ENCODE measurements at regions not wholly inside any gene's neighbourhood (a gene's known extent, or its start where the extent isn't known, plus 50 kb on each side); places are given as distances from the start of the nearest gene placed in this dataset.

GRCh38 chr10:43793704-43794103 is 145.0 kb upstream of the ZNF32 start:
- no peaks in the 10 kb centered on the region for H3K4me1 ChIP-seq (ENCODE audit: control insufficient read depth in 1 of 2, insufficient read depth in 2 of 2, low read length in 2 of 2)
- no peak overlapping the region for H3K4me3 ChIP-seq (ENCODE audit: low read depth in 1 of 2, low read length in 2 of 2)
- no peaks in the 10 kb centered on the region for H3K27me3 ChIP-seq (ENCODE audit: low read depth, low read length)
- H3K36me3 ChIP-seq (ENCODE audit: control insufficient read depth in 1 of 2, insufficient read depth in 2 of 2, low read length in 2 of 2): no peaks in the 10 kb centered on the region
- no peak overlapping the region for H3K27ac ChIP-seq (ENCODE audit: low read length)
- H3K9me3 ChIP-seq (ENCODE audit: control insufficient read depth in 1 of 2, low read length in 2 of 2): no peaks in the 10 kb centered on the region

- no peaks in the 10 kb centered on the region for H3K9me3 ChIP-seq (ENCODE audit: control insufficient read depth in 1 of 2, low read length in 2 of 2)
Observed at GRCh38 chr10:43790147-43790546, 141.5 kb upstream of the ZNF32 start.

GRCh38 chr10:43785252-43785651 is 136.6 kb upstream of the ZNF32 start:
- H3K9me3 ChIP-seq (ENCODE audit: control insufficient read depth in 1 of 2, low read length in 2 of 2): no peaks in the 10 kb centered on the region
- H3K4me3 ChIP-seq (ENCODE audit: low read depth in 1 of 2, low read length in 2 of 2): no peak overlapping the region
- H3K4me1 ChIP-seq (ENCODE audit: control insufficient read depth in 1 of 2, insufficient read depth in 2 of 2, low read length in 2 of 2): no peaks in the 10 kb centered on the region
- no peak overlapping the region for H3K27ac ChIP-seq (ENCODE audit: low read length)
- H3K36me3 ChIP-seq (ENCODE audit: control insufficient read depth in 1 of 2, insufficient read depth in 2 of 2, low read length in 2 of 2): no peaks in the 10 kb centered on the region
- H3K27me3 ChIP-seq (ENCODE audit: low read depth, low read length): no peaks in the 10 kb centered on the region

More at GRCh38 chr10:43790147-43790546, 141.5 kb upstream of the ZNF32 start:
- no peaks in the 10 kb centered on the region for H3K4me1 ChIP-seq (ENCODE audit: control insufficient read depth in 1 of 2, insufficient read depth in 2 of 2, low read length in 2 of 2)
- H3K27me3 ChIP-seq (ENCODE audit: low read depth, low read length): no peaks in the 10 kb centered on the region
- no peak overlapping the region for H3K4me3 ChIP-seq (ENCODE audit: low read depth in 1 of 2, low read length in 2 of 2)
- no peaks in the 10 kb centered on the region for H3K36me3 ChIP-seq (ENCODE audit: control insufficient read depth in 1 of 2, insufficient read depth in 2 of 2, low read length in 2 of 2)
- no peak overlapping the region for H3K27ac ChIP-seq (ENCODE audit: low read length)

- no peaks in the 10 kb centered on the region for H3K4me1 ChIP-seq (ENCODE audit: control insufficient read depth in 1 of 2, insufficient read depth in 2 of 2, low read length in 2 of 2)
- H3K27ac ChIP-seq (ENCODE audit: low read length): no peak overlapping the region
- H3K27me3 ChIP-seq (ENCODE audit: low read depth, low read length): no peaks in the 10 kb centered on the region
Observed at GRCh38 chr10:43782814-43783213, 134.1 kb upstream of the ZNF32 start.

GRCh38 chr10:43781480-43782361 is 133.0 kb upstream of the ZNF32 start:
- H3K27ac ChIP-seq (ENCODE audit: low read length): no peak overlapping the region
- H3K27me3 ChIP-seq (ENCODE audit: low read depth, low read length): no peaks in the 10 kb centered on the region
- H3K4me1 ChIP-seq (ENCODE audit: control insufficient read depth in 1 of 2, insufficient read depth in 2 of 2, low read length in 2 of 2): no peaks in the 10 kb centered on the region

More at GRCh38 chr10:43782814-43783213, 134.1 kb upstream of the ZNF32 start:
- Histone ChIP-seq H3K9me3 (ENCODE audit: control insufficient read depth in 1 of 2, low read length in 2 of 2) (no peaks in the 10 kb centered on the region), H3K4me3 (ENCODE audit: low read depth in 1 of 2, low read length in 2 of 2) (no peak overlapping the region), H3K36me3 (ENCODE audit: control insufficient read depth in 1 of 2, insufficient read depth in 2 of 2, low read length in 2 of 2) (no peaks in the 10 kb centered on the region)

GRCh38 chr10:43778571-43778970 is 129.9 kb upstream of the ZNF32 start:
- H3K9me3 ChIP-seq (ENCODE audit: control insufficient read depth in 1 of 2, low read length in 2 of 2): no peaks in the 10 kb centered on the region
- H3K4me1 ChIP-seq (ENCODE audit: control insufficient read depth in 1 of 2, insufficient read depth in 2 of 2, low read length in 2 of 2): no peaks in the 10 kb centered on the region

More at GRCh38 chr10:43781480-43782361, 133.0 kb upstream of the ZNF32 start:
- H3K4me3 ChIP-seq (ENCODE audit: low read depth in 1 of 2, low read length in 2 of 2): no peak overlapping the region
- H3K9me3 ChIP-seq (ENCODE audit: control insufficient read depth in 1 of 2, low read length in 2 of 2): no peaks in the 10 kb centered on the region
- H3K36me3 ChIP-seq (ENCODE audit: control insufficient read depth in 1 of 2, insufficient read depth in 2 of 2, low read length in 2 of 2): no peaks in the 10 kb centered on the region

GRCh38 chr10:43775384-43775783 is 126.7 kb upstream of the ZNF32 start:
- no peaks in the 10 kb centered on the region for H3K9me3 ChIP-seq (ENCODE audit: control insufficient read depth in 1 of 2, low read length in 2 of 2)
- no peak overlapping the region for H3K4me3 ChIP-seq (ENCODE audit: low read depth in 1 of 2, low read length in 2 of 2)
- no peak overlapping the region for H3K27ac ChIP-seq (ENCODE audit: low read length)
- H3K27me3 ChIP-seq (ENCODE audit: low read depth, low read length): no peaks in the 10 kb centered on the region
- no peaks in the 10 kb centered on the region for H3K36me3 ChIP-seq (ENCODE audit: control insufficient read depth in 1 of 2, insufficient read depth in 2 of 2, low read length in 2 of 2)
- no peaks in the 10 kb centered on the region for H3K4me1 ChIP-seq (ENCODE audit: control insufficient read depth in 1 of 2, insufficient read depth in 2 of 2, low read length in 2 of 2)

More at GRCh38 chr10:43778571-43778970, 129.9 kb upstream of the ZNF32 start:
- no peaks in the 10 kb centered on the region for H3K36me3 ChIP-seq (ENCODE audit: control insufficient read depth in 1 of 2, insufficient read depth in 2 of 2, low read length in 2 of 2)
- no peaks in the 10 kb centered on the region for H3K27me3 ChIP-seq (ENCODE audit: low read depth, low read length)
- no peak overlapping the region for H3K27ac ChIP-seq (ENCODE audit: low read length)
- H3K4me3 ChIP-seq (ENCODE audit: low read depth in 1 of 2, low read length in 2 of 2): no peak overlapping the region

GRCh38 chr10:43774234-43774769 is 125.6 kb upstream of the ZNF32 start:
- H3K9me3 ChIP-seq (ENCODE audit: control insufficient read depth in 1 of 2, low read length in 2 of 2): no peaks in the 10 kb centered on the region
- no peaks in the 10 kb centered on the region for H3K27me3 ChIP-seq (ENCODE audit: low read depth, low read length)
- no peaks in the 10 kb centered on the region for H3K36me3 ChIP-seq (ENCODE audit: control insufficient read depth in 1 of 2, insufficient read depth in 2 of 2, low read length in 2 of 2)
- H3K4me1 ChIP-seq (ENCODE audit: control insufficient read depth in 1 of 2, insufficient read depth in 2 of 2, low read length in 2 of 2): no peaks in the 10 kb centered on the region
- no peak overlapping the region for H3K27ac ChIP-seq (ENCODE audit: low read length)
- no peak overlapping the region for H3K4me3 ChIP-seq (ENCODE audit: low read depth in 1 of 2, low read length in 2 of 2)

GRCh38 chr10:43773736-43774135 is 125.1 kb upstream of the ZNF32 start:
- no peaks in the 10 kb centered on the region for H3K27me3 ChIP-seq (ENCODE audit: low read depth, low read length)
- H3K4me1 ChIP-seq (ENCODE audit: control insufficient read depth in 1 of 2, insufficient read depth in 2 of 2, low read length in 2 of 2): no peaks in the 10 kb centered on the region
- H3K36me3 ChIP-seq (ENCODE audit: control insufficient read depth in 1 of 2, insufficient read depth in 2 of 2, low read length in 2 of 2): no peaks in the 10 kb centered on the region
- peaks cover 0 to 3% of the 10 kb centered on the region in 2 donors for H3K9me3 ChIP-seq (ENCODE audit: control insufficient read depth in 1 of 2, low read length in 2 of 2)
- H3K27ac ChIP-seq (ENCODE audit: low read length): no peak overlapping the region
- H3K4me3 ChIP-seq (ENCODE audit: low read depth in 1 of 2, low read length in 2 of 2): no peak overlapping the region

- Histone ChIP-seq H3K27ac (ENCODE audit: low read length) (no peak overlapping the region), H3K36me3 (ENCODE audit: control insufficient read depth in 1 of 2, insufficient read depth in 2 of 2, low read length in 2 of 2) (no peaks in the 10 kb centered on the region), H3K9me3 (ENCODE audit: control insufficient read depth in 1 of 2, low read length in 2 of 2) (peaks cover 0 to 4% of the 10 kb centered on the region in 2 donors)
Observed at GRCh38 chr10:43772171-43772570, 123.5 kb upstream of the ZNF32 start.

GRCh38 chr10:43771675-43772074 is 123.0 kb upstream of the ZNF32 start:
- no peak overlapping the region for H3K27ac ChIP-seq (ENCODE audit: low read length)

More at GRCh38 chr10:43772171-43772570, 123.5 kb upstream of the ZNF32 start:
- Histone ChIP-seq H3K4me1 (ENCODE audit: control insufficient read depth in 1 of 2, insufficient read depth in 2 of 2, low read length in 2 of 2) (no peaks in the 10 kb centered on the region), H3K27me3 (ENCODE audit: low read depth, low read length) (no peaks in the 10 kb centered on the region), H3K4me3 (ENCODE audit: low read depth in 1 of 2, low read length in 2 of 2) (no peak overlapping the region)

More at GRCh38 chr10:43771675-43772074, 123.0 kb upstream of the ZNF32 start:
- no peak overlapping the region for H3K4me3 ChIP-seq (ENCODE audit: low read depth in 1 of 2, low read length in 2 of 2)
- no peaks in the 10 kb centered on the region for H3K27me3 ChIP-seq (ENCODE audit: low read depth, low read length)
- H3K4me1 ChIP-seq (ENCODE audit: control insufficient read depth in 1 of 2, insufficient read depth in 2 of 2, low read length in 2 of 2): no peaks in the 10 kb centered on the region
- no peaks in the 10 kb centered on the region for H3K36me3 ChIP-seq (ENCODE audit: control insufficient read depth in 1 of 2, insufficient read depth in 2 of 2, low read length in 2 of 2)
- H3K9me3 ChIP-seq (ENCODE audit: control insufficient read depth in 1 of 2, low read length in 2 of 2): peaks cover 0 to 4% of the 10 kb centered on the region in 2 donors
